ENCODE measurements at regions not wholly inside any gene's neighbourhood (a gene's known extent, or its start where the extent isn't known, plus 50 kb on each side); places are given as distances from the start of the nearest gene placed in this dataset.

DNA sequence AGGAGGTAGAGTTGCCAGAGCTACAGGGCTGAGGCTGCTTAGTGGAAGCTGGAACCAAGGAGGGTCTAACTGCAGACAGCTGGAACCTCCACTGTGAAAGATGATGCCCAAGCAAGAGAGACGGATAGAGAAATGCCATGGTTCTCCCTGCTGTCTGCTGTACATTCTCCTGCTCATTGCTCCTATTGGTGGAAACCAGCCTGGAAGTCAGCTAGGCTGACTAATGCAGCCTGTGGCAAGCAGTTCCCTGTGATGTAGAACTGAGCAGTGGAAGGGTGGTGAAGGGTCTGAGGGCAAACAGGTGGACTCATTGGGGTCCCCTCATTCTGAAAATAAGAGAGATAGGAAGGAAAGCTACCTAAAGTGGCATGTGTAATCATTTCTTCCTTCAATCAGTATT is 563.6 kb downstream of the SLC4A3 start:
- TF ChIP-seq, protein P1, sequence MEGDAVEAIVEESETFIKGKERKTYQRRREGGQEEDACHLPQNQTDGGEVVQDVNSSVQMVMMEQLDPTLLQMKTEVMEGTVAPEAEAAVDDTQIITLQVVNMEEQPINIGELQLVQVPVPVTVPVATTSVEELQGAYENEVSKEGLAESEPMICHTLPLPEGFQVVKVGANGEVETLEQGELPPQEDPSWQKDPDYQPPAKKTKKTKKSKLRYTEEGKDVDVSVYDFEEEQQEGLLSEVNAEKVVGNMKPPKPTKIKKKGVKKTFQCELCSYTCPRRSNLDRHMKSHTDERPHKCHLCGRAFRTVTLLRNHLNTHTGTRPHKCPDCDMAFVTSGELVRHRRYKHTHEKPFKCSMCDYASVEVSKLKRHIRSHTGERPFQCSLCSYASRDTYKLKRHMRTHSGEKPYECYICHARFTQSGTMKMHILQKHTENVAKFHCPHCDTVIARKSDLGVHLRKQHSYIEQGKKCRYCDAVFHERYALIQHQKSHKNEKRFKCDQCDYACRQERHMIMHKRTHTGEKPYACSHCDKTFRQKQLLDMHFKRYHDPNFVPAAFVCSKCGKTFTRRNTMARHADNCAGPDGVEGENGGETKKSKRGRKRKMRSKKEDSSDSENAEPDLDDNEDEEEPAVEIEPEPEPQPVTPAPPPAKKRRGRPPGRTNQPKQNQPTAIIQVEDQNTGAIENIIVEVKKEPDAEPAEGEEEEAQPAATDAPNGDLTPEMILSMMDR (IDR thresholded peaks at IDR 0.05), result no peak
- no peak for TF ChIP-seq ZFX (IDR thresholded peaks at IDR 0.05; ENCODE audit: borderline replicate concordance)

Data from 22Rv1 (cell line).